Gastrocnemius medialis (tissue), 4 donors: ENCODE measurements at regions not wholly inside any gene's neighbourhood (a gene's known extent, or its start where the extent isn't known, plus 50 kb on each side); places are given as distances from the start of the nearest gene placed in this dataset.

Source experiments
- ATAC-seq, 2 donors: fragments of 150-250 bp; one replicate each; pipeline ENCODE4 v1.9.1; 2016
- DNase-seq, 2 donors: peaks; one replicate each; pipeline ENCODE4 v3.0.0-alpha.2; 2019
- H3K27ac ChIP-seq, 4 donors: fragments of 200-600 bp; sonication (generic); 1 replicate in 1 of 4; 2 replicates in 3 of 4; pipeline ENCODE4 v1.5.1; 2016 to 2018; ENCODE audit warnings: mild to moderate bottlenecking in 2 of 4, moderate library complexity in 1 of 4
- H3K27me3 ChIP-seq, 3 donors: fragments of 200-600 bp; sonication (generic) in 2 of 3; 1 replicate in 1 of 3; 2 replicates in 2 of 3; pipeline versions ENCODE4 v1.5.1 to v1.6.0; 2016 to 2019; ENCODE audit warnings: mild to moderate bottlenecking in 1 of 3, moderate library complexity in 1 of 3
- H3K36me3 ChIP-seq, 2 donors: fragments of 200-600 bp; sonication (generic) in 1 of 2; one replicate each; pipeline ENCODE4 v1.5.1; 2017 to 2018
- H3K4me1 ChIP-seq, 2 donors: fragments of 200-600 bp; sonication (generic) in 1 of 2; one replicate each; pipeline ENCODE4 v1.5.1; 2016 to 2017; ENCODE audit warnings: mild to moderate bottlenecking in 2 of 2
- H3K4me3 ChIP-seq, 4 donors: fragments of 200-600 bp; sonication (generic) in 3 of 4; 1 replicate in 1 of 4; 2 replicates in 3 of 4; pipeline ENCODE4 v1.5.1; 2016 to 2019; ENCODE audit warnings: mild to moderate bottlenecking in 2 of 4
- H3K9me3 ChIP-seq, 3 donors: fragments of 200-600 bp; sonication (generic) in 2 of 3; 1 replicate in 1 of 3; 2 replicates in 2 of 3; pipeline ENCODE4 v1.5.1; 2016 to 2019
- POLR2A ChIP-seq, 2 donors: fragments of 450-650 bp; IDR thresholded peaks; one replicate each; pipeline ENCODE4 v1.6.1; 2017; ENCODE audit warnings: antibody characterized with exemption in 2 of 2, mild to moderate bottlenecking in 2 of 2, moderate library complexity in 2 of 2
- in situ Hi-C, 4 donors: fragments of 200-750 bp; cut with MboI; loops; one replicate each; pipeline versions ENCODE4 v1.15.0 to v1.8.0; 2017; ENCODE audit warnings: low sequenced_read_pairs in 4 of 4
- intact Hi-C: fragments of 100-400 bp; cut with DNase I; formaldehyde crosslinking; loops from one replicate; pipeline ENCODE4 v1.15.1; 2023; ENCODE audit warnings: low total_unique reads
- TF ChIP-seq, protein P1 (sequence below), 5 experiments: fragments of 450-650 bp in 3 of 5; fragments of 200-600 bp in 2 of 5; sonication (generic) in 2 of 5; IDR thresholded peaks in 4 of 5; conservative IDR thresholded peaks in 1 of 5; 1 replicate in 4 of 5; 2 replicates in 1 of 5; pipeline ENCODE4 v1.5.1; 2016 to 2019; ENCODE audit warnings: antibody characterized with exemption in 5 of 5, mild to moderate bottlenecking in 3 of 5, moderate library complexity in 3 of 5

DNA sequence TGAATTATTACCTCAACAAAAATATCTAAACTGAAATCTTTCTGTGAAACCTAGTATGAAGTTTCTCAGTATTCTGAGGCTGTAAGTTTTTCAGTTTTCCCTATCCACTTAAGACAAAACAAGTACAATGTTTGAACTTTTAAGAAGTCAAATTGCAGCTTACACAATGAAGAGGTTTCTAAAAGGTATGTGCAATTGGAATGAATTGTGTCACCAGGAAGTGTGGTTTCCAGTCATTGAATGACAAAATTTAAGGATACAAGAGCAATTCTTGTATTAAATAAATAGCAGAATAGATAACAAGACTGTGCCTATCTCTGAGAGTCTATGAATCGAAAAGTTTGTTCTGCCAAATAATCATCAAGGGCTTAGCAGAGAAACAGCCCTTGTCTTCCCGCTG lies 207.3 kb downstream of the ANKRD50 start:
- H3K9me3 ChIP-seq = no peaks in the 10 kb centered on the region
- TF ChIP-seq, protein P1, sequence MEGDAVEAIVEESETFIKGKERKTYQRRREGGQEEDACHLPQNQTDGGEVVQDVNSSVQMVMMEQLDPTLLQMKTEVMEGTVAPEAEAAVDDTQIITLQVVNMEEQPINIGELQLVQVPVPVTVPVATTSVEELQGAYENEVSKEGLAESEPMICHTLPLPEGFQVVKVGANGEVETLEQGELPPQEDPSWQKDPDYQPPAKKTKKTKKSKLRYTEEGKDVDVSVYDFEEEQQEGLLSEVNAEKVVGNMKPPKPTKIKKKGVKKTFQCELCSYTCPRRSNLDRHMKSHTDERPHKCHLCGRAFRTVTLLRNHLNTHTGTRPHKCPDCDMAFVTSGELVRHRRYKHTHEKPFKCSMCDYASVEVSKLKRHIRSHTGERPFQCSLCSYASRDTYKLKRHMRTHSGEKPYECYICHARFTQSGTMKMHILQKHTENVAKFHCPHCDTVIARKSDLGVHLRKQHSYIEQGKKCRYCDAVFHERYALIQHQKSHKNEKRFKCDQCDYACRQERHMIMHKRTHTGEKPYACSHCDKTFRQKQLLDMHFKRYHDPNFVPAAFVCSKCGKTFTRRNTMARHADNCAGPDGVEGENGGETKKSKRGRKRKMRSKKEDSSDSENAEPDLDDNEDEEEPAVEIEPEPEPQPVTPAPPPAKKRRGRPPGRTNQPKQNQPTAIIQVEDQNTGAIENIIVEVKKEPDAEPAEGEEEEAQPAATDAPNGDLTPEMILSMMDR (IDR thresholded peaks at IDR 0.05 in 4 of 5, conservative IDR thresholded peaks at IDR 0.05 in 1 of 5) = no peak
- no peak for TF ChIP-seq POLR2A (IDR thresholded peaks at IDR 0.05)
- no peaks in the 10 kb centered on the region for H3K36me3 ChIP-seq
- ATAC-seq = no peak
- no peak overlapping the region for H3K27ac ChIP-seq
- in situ Hi-C loops = no loop called here
- intact Hi-C loops = no loop called here
- H3K27me3 ChIP-seq = no peaks in the 10 kb centered on the region
- no peaks in the 10 kb centered on the region for H3K4me1 ChIP-seq
- no peak overlapping the region for H3K4me3 ChIP-seq
- DNase-seq = no peak

DNA sequence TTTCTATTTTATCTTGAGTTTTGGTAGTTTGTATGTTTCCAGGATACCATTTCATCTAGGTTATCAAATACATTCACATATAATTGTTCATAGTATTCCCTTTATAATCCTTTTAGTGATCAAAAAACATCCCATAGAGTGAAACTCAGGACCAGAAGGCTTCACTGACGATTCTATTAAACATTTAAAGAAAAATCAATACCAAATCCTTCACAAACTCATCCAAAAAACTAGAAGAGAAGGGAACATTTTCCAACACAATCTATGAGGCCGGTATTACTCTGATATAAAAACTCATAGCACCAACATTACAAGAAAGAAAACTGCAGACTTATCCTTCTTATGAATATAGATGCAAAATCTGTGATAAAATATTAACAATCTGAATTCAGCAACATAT lies 203.4 kb downstream of the ANKRD50 start:
- Histone ChIP-seq H3K9me3 (no peaks in the 10 kb centered on the region), H3K4me1 (no peaks in the 10 kb centered on the region), H3K4me3 (no peak overlapping the region), H3K36me3 (no peaks in the 10 kb centered on the region), H3K27ac (no peak overlapping the region), H3K27me3 (no peaks in the 10 kb centered on the region)
- in situ Hi-C loops (no loop called here), intact Hi-C loops (no loop called here)
- ATAC-seq = no peak
- no peak for DNase-seq
- TF ChIP-seq, protein P1 (IDR thresholded peaks at IDR 0.05 in 4 of 5, conservative IDR thresholded peaks at IDR 0.05 in 1 of 5) = no peak

DNA sequence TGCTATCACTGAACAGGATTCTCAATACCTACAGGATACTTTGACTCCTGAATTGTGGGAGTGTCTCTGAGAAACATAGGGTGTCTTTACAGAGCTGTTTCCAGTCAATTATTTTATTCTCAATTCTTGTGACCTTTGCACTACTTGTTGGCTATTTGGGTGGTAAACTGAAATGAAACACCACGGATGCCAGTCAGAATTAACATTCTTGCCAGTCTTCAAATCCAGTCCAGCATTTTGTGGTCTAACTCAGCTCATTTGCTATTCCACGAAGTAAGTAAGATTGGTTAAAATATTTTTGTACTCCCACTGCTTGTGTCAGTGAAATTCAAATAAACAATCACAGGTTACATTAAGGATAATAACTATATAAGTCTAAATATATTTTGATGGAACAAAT lies 197.9 kb downstream of the ANKRD50 start:
- no peak for ATAC-seq
- no peak for DNase-seq
- no peaks in the 10 kb centered on the region for H3K4me1 ChIP-seq
- no peak overlapping the region for H3K27ac ChIP-seq
- in situ Hi-C loops = no loop called here
- H3K27me3 ChIP-seq = no peaks in the 10 kb centered on the region
- H3K4me3 ChIP-seq = no peak overlapping the region
- H3K9me3 ChIP-seq = no peaks in the 10 kb centered on the region
- intact Hi-C loops = no loop called here
- no peak for TF ChIP-seq POLR2A (IDR thresholded peaks at IDR 0.05)
- TF ChIP-seq, protein P1 (IDR thresholded peaks at IDR 0.05 in 4 of 5, conservative IDR thresholded peaks at IDR 0.05 in 1 of 5) = no peak
- no peaks in the 10 kb centered on the region for H3K36me3 ChIP-seq

DNA sequence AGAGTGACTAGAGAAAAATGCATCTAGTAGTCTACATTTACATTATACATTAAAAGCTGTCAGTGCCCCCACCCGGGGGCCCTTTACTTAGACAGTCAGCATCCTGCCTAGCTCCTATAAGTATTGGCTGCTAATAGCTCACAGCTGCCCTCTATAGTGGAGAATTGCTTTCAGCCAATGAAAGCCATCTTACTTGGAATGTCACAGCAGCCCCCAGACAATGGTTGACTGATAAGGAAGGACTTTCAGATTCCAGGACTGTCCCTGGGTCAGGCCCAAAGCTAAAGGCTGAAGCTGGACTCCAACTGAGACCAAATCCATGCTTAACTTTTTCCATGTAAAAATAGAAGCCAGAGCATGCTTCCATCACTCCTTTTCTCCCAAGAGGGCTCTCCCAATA lies 196.9 kb downstream of the ANKRD50 start:
- ATAC-seq = no peak
- Histone ChIP-seq H3K27ac (no peak overlapping the region), H3K36me3 (no peaks in the 10 kb centered on the region), H3K4me3 (no peak overlapping the region), H3K27me3 (no peaks in the 10 kb centered on the region), H3K9me3 (no peaks in the 10 kb centered on the region), H3K4me1 (no peaks in the 10 kb centered on the region)
- no peak for DNase-seq
- in situ Hi-C loops (no loop called here), intact Hi-C loops (no loop called here)
- TF ChIP-seq, protein P1 (IDR thresholded peaks at IDR 0.05 in 4 of 5, conservative IDR thresholded peaks at IDR 0.05 in 1 of 5) = no peak
- TF ChIP-seq POLR2A (IDR thresholded peaks at IDR 0.05) = no peak

DNA sequence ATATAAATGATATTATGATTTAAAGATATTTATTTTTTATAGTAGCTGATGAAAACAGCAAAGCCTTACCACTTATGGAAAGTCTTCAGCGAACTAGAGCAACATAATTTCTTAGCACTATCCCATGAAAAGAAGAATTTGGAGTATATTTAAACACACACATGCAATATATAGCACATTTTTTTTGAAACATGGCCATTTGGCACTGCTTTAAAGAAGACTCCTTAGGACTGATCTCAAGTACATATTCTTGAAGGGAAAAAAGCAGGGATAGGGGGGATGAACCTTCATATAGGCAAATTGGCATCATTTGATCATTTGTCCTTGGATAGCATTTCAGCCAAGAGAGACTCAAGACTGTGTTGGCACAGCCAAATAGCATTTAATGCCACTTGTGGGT lies 193.3 kb downstream of the ANKRD50 start:
- intact Hi-C loops = no loop called here

More for the DNA sequence above, 193.3 kb downstream of the ANKRD50 start:
- in situ Hi-C loops = no loop called here
- Histone ChIP-seq H3K27ac (no peak overlapping the region), H3K27me3 (no peaks in the 10 kb centered on the region), H3K36me3 (no peaks in the 10 kb centered on the region), H3K4me3 (no peak overlapping the region), H3K9me3 (no peaks in the 10 kb centered on the region), H3K4me1 (no peaks in the 10 kb centered on the region)
- TF ChIP-seq, protein P1 (IDR thresholded peaks at IDR 0.05 in 4 of 5, conservative IDR thresholded peaks at IDR 0.05 in 1 of 5) = no peak
- TF ChIP-seq POLR2A (IDR thresholded peaks at IDR 0.05) = no peak
- no peak for DNase-seq
- ATAC-seq = no peak
